Effector memory CD4-positive, alpha-beta T cell (primary cell): ENCODE measurements at regions not wholly inside any gene's neighbourhood (a gene's known extent, or its start where the extent isn't known, plus 50 kb on each side); places are given as distances from the start of the nearest gene placed in this dataset.

Experiments used
- DNase-seq, 3 donors: peaks; one replicate each; pipeline ENCODE4 v3.0.0-alpha.2; 2020
- H3K27ac ChIP-seq: 2 replicates; pipeline ENCODE4 v1.7.0; 2013; ENCODE audit warnings: mild to moderate bottlenecking, low read length, moderate library complexity; ENCODE audit not compliant: insufficient read depth, poor library complexity, severe bottlenecking
- H3K27me3 ChIP-seq: replicated peaks from 2 replicates; pipeline ENCODE4 v1.7.0; 2013; ENCODE audit warnings: mild to moderate bottlenecking, low read length; ENCODE audit not compliant: insufficient read depth, control insufficient read depth, poor library complexity, severe bottlenecking
- H3K36me3 ChIP-seq: 2 replicates; pipeline ENCODE4 v1.7.0; 2013; ENCODE audit warnings: mild to moderate bottlenecking, low read length, moderate library complexity; ENCODE audit not compliant: control insufficient read depth, insufficient read depth
- H3K4me1 ChIP-seq: 2 replicates; pipeline ENCODE4 v1.7.0; 2013; ENCODE audit warnings: low read length, mild to moderate bottlenecking; ENCODE audit not compliant: control insufficient read depth, insufficient read depth, poor library complexity, severe bottlenecking
- H3K4me3 ChIP-seq: 2 replicates; pipeline ENCODE4 v1.7.0; 2013; ENCODE audit warnings: low read length, low read depth, mild to moderate bottlenecking; ENCODE audit not compliant: insufficient read depth, poor library complexity, severe bottlenecking
- H3K9me3 ChIP-seq: 2 replicates; pipeline ENCODE4 v1.7.0; 2013; ENCODE audit warnings: mild to moderate bottlenecking, low read length, moderate library complexity; ENCODE audit not compliant: control insufficient read depth

GRCh38 chr11:116335891-116336290 lies 436.9 kb downstream of the BUD13 start:
- no peak overlapping the region for H3K4me3 ChIP-seq
- no peaks in the 10 kb centered on the region for H3K4me1 ChIP-seq
- H3K9me3 ChIP-seq = no peaks in the 10 kb centered on the region
- no peaks in the 10 kb centered on the region for H3K27me3 ChIP-seq
- DNase-seq = no peak
- no peaks in the 10 kb centered on the region for H3K36me3 ChIP-seq
- no peak overlapping the region for H3K27ac ChIP-seq

- Histone ChIP-seq H3K36me3 (no peaks in the 10 kb centered on the region), H3K9me3 (no peaks in the 10 kb centered on the region), H3K4me3 (no peak overlapping the region), H3K4me1 (no peaks in the 10 kb centered on the region), H3K27me3 (no peaks in the 10 kb centered on the region), H3K27ac (no peak overlapping the region)
- DNase-seq = no peak
These were observed 437.7 kb downstream of the BUD13 start for GRCh38 chr11:116335078-116335477.

- no peaks in the 10 kb centered on the region for H3K4me1 ChIP-seq
- H3K27me3 ChIP-seq = no peaks in the 10 kb centered on the region
- H3K4me3 ChIP-seq = no peak overlapping the region
- no peaks in the 10 kb centered on the region for H3K9me3 ChIP-seq
- no peak overlapping the region for H3K27ac ChIP-seq
- H3K36me3 ChIP-seq = no peaks in the 10 kb centered on the region
- DNase-seq = no peak
These were observed 438.2 kb downstream of the BUD13 start for GRCh38 chr11:116334596-116334995.

GRCh38 chr11:116333001-116333535 lies 439.7 kb downstream of the BUD13 start:
- no peaks in the 10 kb centered on the region for H3K4me1 ChIP-seq
- H3K4me3 ChIP-seq = no peak overlapping the region
- no peaks in the 10 kb centered on the region for H3K9me3 ChIP-seq
- no peaks in the 10 kb centered on the region for H3K27me3 ChIP-seq
- no peak overlapping the region for H3K27ac ChIP-seq
- no peaks in the 10 kb centered on the region for H3K36me3 ChIP-seq
- DNase-seq = no peak

GRCh38 chr11:116332391-116332790 lies 440.4 kb downstream of the BUD13 start:
- Histone ChIP-seq H3K27ac (no peak overlapping the region), H3K9me3 (no peaks in the 10 kb centered on the region), H3K4me1 (no peaks in the 10 kb centered on the region), H3K36me3 (no peaks in the 10 kb centered on the region), H3K4me3 (no peak overlapping the region), H3K27me3 (no peaks in the 10 kb centered on the region)
- no peak for DNase-seq

GRCh38 chr11:116331381-116331780 lies 441.4 kb downstream of the BUD13 start:
- Histone ChIP-seq H3K27me3 (no peaks in the 10 kb centered on the region), H3K9me3 (no peaks in the 10 kb centered on the region), H3K36me3 (no peaks in the 10 kb centered on the region), H3K4me1 (no peaks in the 10 kb centered on the region), H3K27ac (no peak overlapping the region), H3K4me3 (no peak overlapping the region)
- DNase-seq = no peak

GRCh38 chr11:116330439-116331185 lies 442.2 kb downstream of the BUD13 start:
- Histone ChIP-seq H3K4me1 (no peaks in the 10 kb centered on the region), H3K9me3 (no peaks in the 10 kb centered on the region), H3K27me3 (no peaks in the 10 kb centered on the region), H3K36me3 (no peaks in the 10 kb centered on the region), H3K27ac (no peak overlapping the region), H3K4me3 (no peak overlapping the region)
- no peak for DNase-seq

- H3K9me3 ChIP-seq = no peaks in the 10 kb centered on the region
- DNase-seq = no peak
- no peaks in the 10 kb centered on the region for H3K27me3 ChIP-seq
- H3K4me1 ChIP-seq = no peaks in the 10 kb centered on the region
- no peaks in the 10 kb centered on the region for H3K36me3 ChIP-seq
- no peak overlapping the region for H3K4me3 ChIP-seq
- no peak overlapping the region for H3K27ac ChIP-seq
These were observed 443.3 kb downstream of the BUD13 start for GRCh38 chr11:116329354-116330090.

- H3K9me3 ChIP-seq = no peaks in the 10 kb centered on the region
- H3K27me3 ChIP-seq = no peaks in the 10 kb centered on the region
- no peak for DNase-seq
- no peaks in the 10 kb centered on the region for H3K4me1 ChIP-seq
- no peak overlapping the region for H3K27ac ChIP-seq
- no peak overlapping the region for H3K4me3 ChIP-seq
- no peaks in the 10 kb centered on the region for H3K36me3 ChIP-seq
These were observed 443.9 kb downstream of the BUD13 start for GRCh38 chr11:116328851-116329250.

- Histone ChIP-seq H3K36me3 (no peaks in the 10 kb centered on the region), H3K4me1 (no peaks in the 10 kb centered on the region), H3K27ac (no peak overlapping the region), H3K27me3 (no peaks in the 10 kb centered on the region), H3K4me3 (no peak overlapping the region), H3K9me3 (no peaks in the 10 kb centered on the region)
- DNase-seq = no peak
These were observed 444.4 kb downstream of the BUD13 start for GRCh38 chr11:116328391-116328790.
